IMR-90 (cell line): ENCODE measurements at regions not wholly inside any gene's neighbourhood (a gene's known extent, or its start where the extent isn't known, plus 50 kb on each side); places are given as distances from the start of the nearest gene placed in this dataset.

Source experiments
- ATAC-seq: fragments of 200-7000 bp; cut with Tn5 transposase; 2 replicates; pipeline ENCODE4 v1.9.1; 2020; ENCODE audit warnings: low read depth, mild to moderate bottlenecking, moderate library complexity
- BruUV-seq: library from RNA; stranded (reverse); fragments of 400-500 nt; replicated peaks from 2 replicates; lab custom pipeline; 2021; lab: Mats Ljungman, UMichigan
- CTCF ChIA-PET: fragments of 300-600 bp; formaldehyde crosslinking; extraction: SDS; loops from one replicate; lab custom pipeline; 2021; ENCODE audit warnings: antibody characterized with exemption; lab: Yijun Ruan, JAX
- POLR2A ChIA-PET: fragments of 300-600 bp; sonication (Branson Sonifier 250); formaldehyde crosslinking; loops from one replicate; lab custom pipeline; 2022; ENCODE audit warnings: antibody characterized with exemption; ENCODE audit not compliant: unreplicated experiment; lab: Charles Lee
- DNase-seq: peaks from one replicate; pipeline ENCODE4 v3.0.0; 2013
- H2AFZ ChIP-seq: replicated peaks from 2 replicates; pipeline ENCODE3; 2013; ENCODE audit warnings: low read length, mild to moderate bottlenecking; ENCODE audit not compliant: poor library complexity
- H2AK5ac ChIP-seq: 2 replicates; pipeline ENCODE4 v1.6.1; 2013; ENCODE audit warnings: low read depth, low read length, inconsistent platforms
- H2AK9ac ChIP-seq: replicated peaks from 2 replicates; pipeline ENCODE3; 2013; ENCODE audit warnings: mild to moderate bottlenecking, low read depth, low read length, moderate library complexity; ENCODE audit not compliant: poor library complexity
- H2BK120ac ChIP-seq: 2 replicates; pipeline ENCODE4 v1.6.1; 2013; ENCODE audit warnings: low read depth, low read length, inconsistent platforms
- H2BK15ac ChIP-seq: 3 replicates; pipeline ENCODE4 v1.6.1; 2013; ENCODE audit warnings: low read depth, low read length, inconsistent platforms
- H2BK20ac ChIP-seq: 2 replicates; pipeline ENCODE4 v1.6.1; 2013; ENCODE audit warnings: low read depth, mild to moderate bottlenecking, inconsistent platforms, low read length, moderate library complexity
- H2BK5ac ChIP-seq: 2 replicates; pipeline ENCODE4 v1.6.1; 2013; ENCODE audit warnings: mild to moderate bottlenecking, low read depth, low read length, inconsistent platforms; ENCODE audit not compliant: poor library complexity, severe bottlenecking
- H3K14ac ChIP-seq: replicated peaks from 2 replicates; pipeline ENCODE4 v1.6.1; 2013; ENCODE audit warnings: low read depth, low read length, inconsistent platforms
- H3K18ac ChIP-seq: 2 replicates; pipeline ENCODE4 v1.6.1; 2013; ENCODE audit warnings: low read depth, low read length, control low read depth
- H3K23ac ChIP-seq: 2 replicates; pipeline ENCODE4 v1.6.1; 2013; ENCODE audit warnings: low read depth, low read length, inconsistent platforms
- H3K27ac ChIP-seq: 2 replicates; pipeline ENCODE4 v1.5.1; 2013; ENCODE audit warnings: mild to moderate bottlenecking, control low read depth, low read length; ENCODE audit not compliant: insufficient read depth
- H3K27me3 ChIP-seq: 2 replicates; pipeline ENCODE4 v1.6.1; 2013; ENCODE audit warnings: low read length; ENCODE audit not compliant: control insufficient read depth, insufficient read depth
- H3K36me3 ChIP-seq: 2 replicates; pipeline ENCODE4 v1.6.1; 2013; ENCODE audit warnings: low read length, mixed read lengths; ENCODE audit not compliant: control insufficient read depth, insufficient read depth
- H3K4ac ChIP-seq: 2 replicates; pipeline ENCODE4 v1.6.1; 2013; ENCODE audit warnings: low read depth, low read length, inconsistent platforms
- H3K4me1 ChIP-seq: 2 replicates; pipeline ENCODE4 v1.6.1; 2013; ENCODE audit warnings: low read length, mixed read lengths; ENCODE audit not compliant: control insufficient read depth, insufficient read depth
- H3K4me2 ChIP-seq: 2 replicates; pipeline ENCODE4 v1.6.1; 2013; ENCODE audit warnings: low read depth, mild to moderate bottlenecking, control low read depth, low read length, moderate library complexity
- H3K4me3 ChIP-seq: 2 replicates; pipeline ENCODE4 v1.5.1; 2013; ENCODE audit warnings: low read depth, mild to moderate bottlenecking, control low read depth, low read length, moderate library complexity; ENCODE audit not compliant: insufficient read depth
- H3K56ac ChIP-seq: 2 replicates; pipeline ENCODE4 v1.6.1; 2013; ENCODE audit warnings: low read length, inconsistent platforms; ENCODE audit not compliant: insufficient read depth; ENCODE audit errors: extremely low read depth
- H3K79me1 ChIP-seq, 2 experiments: 2 replicates each; pipeline ENCODE4 v1.6.1; 2013; ENCODE audit warnings: low read length in 2 of 2, inconsistent platforms in 1 of 2, low read depth in 1 of 2
- H3K9ac ChIP-seq: 2 replicates; pipeline ENCODE4 v1.6.1; 2013; ENCODE audit warnings: low read depth, low read length, control low read depth
- H3K9me1 ChIP-seq: 2 replicates; pipeline ENCODE4 v1.6.1; 2013; ENCODE audit warnings: low read length, inconsistent platforms; ENCODE audit not compliant: insufficient read depth
- H3K9me3 ChIP-seq: 2 replicates; pipeline ENCODE4 v1.6.1; 2013; ENCODE audit warnings: low read length; ENCODE audit not compliant: control insufficient read depth, insufficient read depth
- H4K20me1 ChIP-seq: 2 replicates; pipeline ENCODE4 v1.6.1; 2013; ENCODE audit warnings: low read length, inconsistent platforms; ENCODE audit not compliant: insufficient read depth
- H4K5ac ChIP-seq: 2 replicates; pipeline ENCODE4 v1.6.1; 2013; ENCODE audit warnings: mild to moderate bottlenecking, low read depth, low read length, control low read depth
- H4K8ac ChIP-seq, 2 experiments: 2 replicates each; pipeline ENCODE4 v1.6.1; 2013; ENCODE audit warnings: low read depth in 2 of 2, low read length in 2 of 2, control low read depth in 1 of 2, inconsistent platforms in 1 of 2
- H4K91ac ChIP-seq: 2 replicates; pipeline ENCODE4 v1.6.1; 2013; ENCODE audit warnings: low read depth, low read length, inconsistent platforms; ENCODE audit not compliant: insufficient read depth
- BHLHE40 ChIP-seq: fragments of 150-350 bp; IDR thresholded peaks from 2 replicates; pipeline ENCODE4 v1.6.1; 2016; ENCODE audit warnings: mild to moderate bottlenecking, low read depth, low read length
- CEBPB ChIP-seq: IDR thresholded peaks from 2 replicates; pipeline ENCODE4 v1.6.1; 2012; ENCODE audit warnings: low read depth, low read length, improper control_type of control experiment
- CHD1 ChIP-seq: IDR thresholded peaks from 2 replicates; pipeline ENCODE4 v1.6.1; 2012; ENCODE audit warnings: low read depth, low read length, improper control_type of control experiment
- FOS ChIP-seq: fragments of 150-350 bp; IDR thresholded peaks from 2 replicates; pipeline ENCODE4 v1.6.1; 2016; ENCODE audit warnings: low read depth, low read length
- MAFK ChIP-seq: IDR thresholded peaks from 2 replicates; pipeline ENCODE4 v1.6.1; 2012; ENCODE audit warnings: low read depth, low read length, improper control_type of control experiment
- MAZ ChIP-seq: IDR thresholded peaks from 2 replicates; pipeline ENCODE4 v1.6.1; 2012; ENCODE audit warnings: low read depth, mild to moderate bottlenecking, low read length, improper control_type of control experiment, moderate library complexity, borderline replicate concordance
- MXI1 ChIP-seq: IDR thresholded peaks from 2 replicates; pipeline ENCODE4 v1.6.1; 2012; ENCODE audit warnings: low read depth, mild to moderate bottlenecking, low read length, moderate library complexity, borderline replicate concordance
- NFE2L2 ChIP-seq: fragments of 150-350 bp; IDR thresholded peaks from 2 replicates; pipeline ENCODE4 v1.6.1; 2016; ENCODE audit warnings: low read depth, mild to moderate bottlenecking, low read length
- POLR2A ChIP-seq: IDR thresholded peaks from 2 replicates; pipeline ENCODE4 v1.6.1; 2012; ENCODE audit warnings: mild to moderate bottlenecking, low read depth, low read length
- RAD21 ChIP-seq: IDR thresholded peaks from 2 replicates; pipeline ENCODE4 v1.6.1; 2012; ENCODE audit warnings: low read length, improper control_type of control experiment
- RCOR1 ChIP-seq: IDR thresholded peaks from 2 replicates; pipeline ENCODE4 v1.6.1; 2012; ENCODE audit warnings: mild to moderate bottlenecking, low read length, improper control_type of control experiment; ENCODE audit not compliant: insufficient replicate concordance
- RFX5 ChIP-seq: IDR thresholded peaks from 2 replicates; pipeline ENCODE4 v1.8.0; 2012; ENCODE audit warnings: low read depth, mild to moderate bottlenecking, low read length, moderate library complexity
- WGBS, 2 experiments: methylation state at CpG; one replicate each; pipeline versions ENCODE4 v1.1.5 to v1.1.7; 2013; ENCODE audit warnings: missing lambda C conversion rate in 2 of 2; ENCODE audit not compliant: insufficient read length in 1 of 2; ENCODE audit errors: extremely low coverage in 2 of 2; 5-methylcytosine and 5-hydroxymethylcytosine counted together
- dilution Hi-C: fragments of 300-500 bp; cut with HindIII; formaldehyde crosslinking; loops from one replicate; pipeline ENCODE4 v1.14.3; 2018; ENCODE audit warnings: low sequenced_read_pairs; ENCODE audit not compliant: unreplicated experiment
- in situ Hi-C: fragments of 300-500 bp; cut with MboI; formaldehyde crosslinking; loops from 3 replicates; pipeline ENCODE4 v1.14.3; 2019; ENCODE audit warnings: low sequenced_read_pairs, inconsistent platforms, mixed read lengths
- intact Hi-C: fragments of 100-400 bp; cut with micrococcal nuclease; formaldehyde crosslinking; loops from 2 replicates; pipeline ENCODE4 v1.10.0; 2022
- TF ChIP-seq, protein P1 (sequence below): fragments of 150-350 bp; IDR thresholded peaks from 2 replicates; pipeline ENCODE4 v1.6.1; 2017; ENCODE audit warnings: mild to moderate bottlenecking, antibody characterized with exemption, low read length, low read depth
- TF ChIP-seq, protein P2 (sequence below): conservative IDR thresholded peaks from 2 replicates; pipeline ENCODE4 v1.5.1; 2012; ENCODE audit warnings: mild to moderate bottlenecking, low read depth, low read length, improper control_type of control experiment
- TF ChIP-seq, protein P3 (sequence below): fragments of 150-350 bp; IDR thresholded peaks from 2 replicates; pipeline ENCODE4 v1.6.1; 2016; ENCODE audit warnings: low read depth, mild to moderate bottlenecking, low read length, moderate library complexity, borderline replicate concordance

DNA sequence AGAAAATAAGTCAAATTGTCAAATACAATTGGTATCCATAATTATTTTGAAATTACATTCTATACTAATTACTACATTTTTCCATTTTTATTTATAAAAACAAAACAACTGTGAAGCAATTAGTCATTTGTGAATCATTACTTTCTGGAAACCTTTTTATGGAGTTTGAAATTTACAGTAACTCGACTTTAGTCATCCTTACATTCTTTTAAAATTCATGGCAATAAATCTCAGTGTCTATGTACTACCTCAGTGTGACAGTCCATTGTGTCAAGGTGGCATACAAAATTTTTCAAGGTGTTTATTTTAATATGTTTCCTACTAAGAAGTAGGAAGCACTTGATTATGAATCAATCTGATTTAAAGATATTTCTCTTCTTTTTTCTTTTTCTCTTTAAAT lies 1949.4 kb upstream of the RAG2 start:
- Histone ChIP-seq H4K8ac (no peak overlapping the region), H3K4me1 (no peaks in the 10 kb centered on the region), H2AK5ac (no peak overlapping the region), H3K4ac (no peak overlapping the region), H4K91ac (no peak overlapping the region), H4K20me1 (no peaks in the 10 kb centered on the region), H2BK20ac (no peak overlapping the region), H3K36me3 (no peaks in the 10 kb centered on the region), H3K79me1 (no peaks in the 10 kb centered on the region), H2BK120ac (no peak overlapping the region), H2AK9ac (no peak overlapping the region), H3K9ac (no peak overlapping the region), H3K9me1 (no peaks in the 10 kb centered on the region), H2BK5ac (no peak overlapping the region), H3K27ac (no peak overlapping the region), H3K9me3 (no peaks in the 10 kb centered on the region), H2AFZ (no peak overlapping the region), H3K18ac (no peak overlapping the region), H3K23ac (no peak overlapping the region), H3K14ac (no peak overlapping the region), H3K56ac (no peak overlapping the region), H3K4me2 (no peak overlapping the region), H4K5ac (no peak overlapping the region), H2BK15ac (no peak overlapping the region), H3K4me3 (no peak overlapping the region), H3K27me3 (no peaks in the 10 kb centered on the region)
- POLR2A ChIA-PET, result no interaction called here
- in situ Hi-C loops, result no loop called here
- intact Hi-C loops, result no loop called here
- WGBS, 2 experiments, result no CpG with 5 or more reads among the region's 1 CpG
- dilution Hi-C loops, result no loop called here
- CTCF ChIA-PET, result no interaction called here
- ATAC-seq (no peak), DNase-seq (no peak)
- BruUV-seq, result no TSS peak
- TF ChIP-seq MXI1, result no peak
- TF ChIP-seq, protein P1, sequence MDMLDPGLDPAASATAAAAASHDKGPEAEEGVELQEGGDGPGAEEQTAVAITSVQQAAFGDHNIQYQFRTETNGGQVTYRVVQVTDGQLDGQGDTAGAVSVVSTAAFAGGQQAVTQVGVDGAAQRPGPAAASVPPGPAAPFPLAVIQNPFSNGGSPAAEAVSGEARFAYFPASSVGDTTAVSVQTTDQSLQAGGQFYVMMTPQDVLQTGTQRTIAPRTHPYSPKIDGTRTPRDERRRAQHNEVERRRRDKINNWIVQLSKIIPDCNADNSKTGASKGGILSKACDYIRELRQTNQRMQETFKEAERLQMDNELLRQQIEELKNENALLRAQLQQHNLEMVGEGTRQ, result no peak
- TF ChIP-seq NFE2L2, result no peak
- no peak for TF ChIP-seq FOS
- TF ChIP-seq RCOR1, result no peak
- no peak for TF ChIP-seq BHLHE40
- TF ChIP-seq, protein P2, sequence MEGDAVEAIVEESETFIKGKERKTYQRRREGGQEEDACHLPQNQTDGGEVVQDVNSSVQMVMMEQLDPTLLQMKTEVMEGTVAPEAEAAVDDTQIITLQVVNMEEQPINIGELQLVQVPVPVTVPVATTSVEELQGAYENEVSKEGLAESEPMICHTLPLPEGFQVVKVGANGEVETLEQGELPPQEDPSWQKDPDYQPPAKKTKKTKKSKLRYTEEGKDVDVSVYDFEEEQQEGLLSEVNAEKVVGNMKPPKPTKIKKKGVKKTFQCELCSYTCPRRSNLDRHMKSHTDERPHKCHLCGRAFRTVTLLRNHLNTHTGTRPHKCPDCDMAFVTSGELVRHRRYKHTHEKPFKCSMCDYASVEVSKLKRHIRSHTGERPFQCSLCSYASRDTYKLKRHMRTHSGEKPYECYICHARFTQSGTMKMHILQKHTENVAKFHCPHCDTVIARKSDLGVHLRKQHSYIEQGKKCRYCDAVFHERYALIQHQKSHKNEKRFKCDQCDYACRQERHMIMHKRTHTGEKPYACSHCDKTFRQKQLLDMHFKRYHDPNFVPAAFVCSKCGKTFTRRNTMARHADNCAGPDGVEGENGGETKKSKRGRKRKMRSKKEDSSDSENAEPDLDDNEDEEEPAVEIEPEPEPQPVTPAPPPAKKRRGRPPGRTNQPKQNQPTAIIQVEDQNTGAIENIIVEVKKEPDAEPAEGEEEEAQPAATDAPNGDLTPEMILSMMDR, result no peak
- no peak for TF ChIP-seq RAD21
- no peak for TF ChIP-seq POLR2A
- no peak for TF ChIP-seq MAFK
- no peak for TF ChIP-seq CEBPB
- TF ChIP-seq RFX5, result no peak
- TF ChIP-seq, protein P3, sequence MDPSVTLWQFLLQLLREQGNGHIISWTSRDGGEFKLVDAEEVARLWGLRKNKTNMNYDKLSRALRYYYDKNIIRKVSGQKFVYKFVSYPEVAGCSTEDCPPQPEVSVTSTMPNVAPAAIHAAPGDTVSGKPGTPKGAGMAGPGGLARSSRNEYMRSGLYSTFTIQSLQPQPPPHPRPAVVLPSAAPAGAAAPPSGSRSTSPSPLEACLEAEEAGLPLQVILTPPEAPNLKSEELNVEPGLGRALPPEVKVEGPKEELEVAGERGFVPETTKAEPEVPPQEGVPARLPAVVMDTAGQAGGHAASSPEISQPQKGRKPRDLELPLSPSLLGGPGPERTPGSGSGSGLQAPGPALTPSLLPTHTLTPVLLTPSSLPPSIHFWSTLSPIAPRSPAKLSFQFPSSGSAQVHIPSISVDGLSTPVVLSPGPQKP, result no peak
- no peak for TF ChIP-seq CHD1
- TF ChIP-seq MAZ, result no peak
